ENCODE measurements at regions not wholly inside any gene's neighbourhood (a gene's known extent, or its start where the extent isn't known, plus 50 kb on each side); places are given as distances from the start of the nearest gene placed in this dataset.
"Not testable (repeated sequence)": the region's sequence is repeated elsewhere in the genome, so short reads cannot be mapped to it uniquely, and the experiment has no call there.

DNA sequence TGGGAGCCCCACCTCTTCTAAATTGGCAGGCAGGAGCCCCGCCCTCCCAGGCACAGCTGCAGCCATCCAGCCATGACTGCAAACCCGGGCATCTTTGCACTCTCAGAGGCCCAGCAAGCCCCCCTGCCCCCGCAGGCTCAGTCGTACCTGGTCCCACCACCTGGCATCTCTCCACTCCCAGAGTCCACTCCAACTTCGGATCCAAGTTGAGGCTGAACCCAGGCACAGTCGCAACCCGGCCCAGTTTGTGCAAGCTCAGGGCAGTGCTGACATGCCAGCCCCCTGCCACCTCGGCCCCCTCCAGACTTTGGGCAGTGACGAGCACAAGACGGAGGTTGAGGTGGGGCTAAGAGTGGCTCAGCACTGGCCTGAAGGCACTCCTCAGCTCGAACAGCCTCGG is 632.4 kb downstream of the CWH43 start:
- TF ChIP-seq, protein P1, sequence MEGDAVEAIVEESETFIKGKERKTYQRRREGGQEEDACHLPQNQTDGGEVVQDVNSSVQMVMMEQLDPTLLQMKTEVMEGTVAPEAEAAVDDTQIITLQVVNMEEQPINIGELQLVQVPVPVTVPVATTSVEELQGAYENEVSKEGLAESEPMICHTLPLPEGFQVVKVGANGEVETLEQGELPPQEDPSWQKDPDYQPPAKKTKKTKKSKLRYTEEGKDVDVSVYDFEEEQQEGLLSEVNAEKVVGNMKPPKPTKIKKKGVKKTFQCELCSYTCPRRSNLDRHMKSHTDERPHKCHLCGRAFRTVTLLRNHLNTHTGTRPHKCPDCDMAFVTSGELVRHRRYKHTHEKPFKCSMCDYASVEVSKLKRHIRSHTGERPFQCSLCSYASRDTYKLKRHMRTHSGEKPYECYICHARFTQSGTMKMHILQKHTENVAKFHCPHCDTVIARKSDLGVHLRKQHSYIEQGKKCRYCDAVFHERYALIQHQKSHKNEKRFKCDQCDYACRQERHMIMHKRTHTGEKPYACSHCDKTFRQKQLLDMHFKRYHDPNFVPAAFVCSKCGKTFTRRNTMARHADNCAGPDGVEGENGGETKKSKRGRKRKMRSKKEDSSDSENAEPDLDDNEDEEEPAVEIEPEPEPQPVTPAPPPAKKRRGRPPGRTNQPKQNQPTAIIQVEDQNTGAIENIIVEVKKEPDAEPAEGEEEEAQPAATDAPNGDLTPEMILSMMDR (IDR thresholded peaks at IDR 0.05 in 2 of 3, conservative IDR thresholded peaks at IDR 0.05 in 1 of 3; ENCODE audit: borderline replicate concordance in 1 of 3, insufficient read depth in 1 of 3, low read depth in 2 of 3, low read length in 2 of 3) = not testable (repeated sequence)
- TF ChIP-seq, protein P2, sequence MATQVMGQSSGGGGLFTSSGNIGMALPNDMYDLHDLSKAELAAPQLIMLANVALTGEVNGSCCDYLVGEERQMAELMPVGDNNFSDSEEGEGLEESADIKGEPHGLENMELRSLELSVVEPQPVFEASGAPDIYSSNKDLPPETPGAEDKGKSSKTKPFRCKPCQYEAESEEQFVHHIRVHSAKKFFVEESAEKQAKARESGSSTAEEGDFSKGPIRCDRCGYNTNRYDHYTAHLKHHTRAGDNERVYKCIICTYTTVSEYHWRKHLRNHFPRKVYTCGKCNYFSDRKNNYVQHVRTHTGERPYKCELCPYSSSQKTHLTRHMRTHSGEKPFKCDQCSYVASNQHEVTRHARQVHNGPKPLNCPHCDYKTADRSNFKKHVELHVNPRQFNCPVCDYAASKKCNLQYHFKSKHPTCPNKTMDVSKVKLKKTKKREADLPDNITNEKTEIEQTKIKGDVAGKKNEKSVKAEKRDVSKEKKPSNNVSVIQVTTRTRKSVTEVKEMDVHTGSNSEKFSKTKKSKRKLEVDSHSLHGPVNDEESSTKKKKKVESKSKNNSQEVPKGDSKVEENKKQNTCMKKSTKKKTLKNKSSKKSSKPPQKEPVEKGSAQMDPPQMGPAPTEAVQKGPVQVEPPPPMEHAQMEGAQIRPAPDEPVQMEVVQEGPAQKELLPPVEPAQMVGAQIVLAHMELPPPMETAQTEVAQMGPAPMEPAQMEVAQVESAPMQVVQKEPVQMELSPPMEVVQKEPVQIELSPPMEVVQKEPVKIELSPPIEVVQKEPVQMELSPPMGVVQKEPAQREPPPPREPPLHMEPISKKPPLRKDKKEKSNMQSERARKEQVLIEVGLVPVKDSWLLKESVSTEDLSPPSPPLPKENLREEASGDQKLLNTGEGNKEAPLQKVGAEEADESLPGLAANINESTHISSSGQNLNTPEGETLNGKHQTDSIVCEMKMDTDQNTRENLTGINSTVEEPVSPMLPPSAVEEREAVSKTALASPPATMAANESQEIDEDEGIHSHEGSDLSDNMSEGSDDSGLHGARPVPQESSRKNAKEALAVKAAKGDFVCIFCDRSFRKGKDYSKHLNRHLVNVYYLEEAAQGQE (IDR thresholded peaks at IDR 0.05; ENCODE audit: low read depth) = not testable (repeated sequence)

All from HCT116 (cell line).